Stomach (tissue), 4 donors: ENCODE measurements at regions not wholly inside any gene's neighbourhood (a gene's known extent, or its start where the extent isn't known, plus 50 kb on each side); places are given as distances from the start of the nearest gene placed in this dataset.

Experiments
- EP300 ChIP-seq: sonication (generic); formaldehyde crosslinking; IDR thresholded peaks from one replicate; pipeline ENCODE4 v1.6.1; 2017; ENCODE audit warnings: antibody characterized with exemption
- POLR2A ChIP-seq, 4 donors: fragments of 450-650 bp; IDR thresholded peaks; one replicate each; pipeline ENCODE4 v1.6.1; 2016; ENCODE audit warnings: antibody characterized with exemption in 4 of 4, control low read depth in 2 of 4, mild to moderate bottlenecking in 1 of 4, moderate library complexity in 1 of 4
- TF ChIP-seq, protein P1 (sequence below), 7 experiments: fragments of 450-650 bp in 4 of 7; fragments of 200-600 bp in 3 of 7; sonication (generic) in 3 of 7; IDR thresholded peaks; one replicate each; pipeline ENCODE4 v1.5.1; 2016 to 2019; ENCODE audit warnings: antibody characterized with exemption in 7 of 7, control low read depth in 2 of 7, mild to moderate bottlenecking in 1 of 7

DNA sequence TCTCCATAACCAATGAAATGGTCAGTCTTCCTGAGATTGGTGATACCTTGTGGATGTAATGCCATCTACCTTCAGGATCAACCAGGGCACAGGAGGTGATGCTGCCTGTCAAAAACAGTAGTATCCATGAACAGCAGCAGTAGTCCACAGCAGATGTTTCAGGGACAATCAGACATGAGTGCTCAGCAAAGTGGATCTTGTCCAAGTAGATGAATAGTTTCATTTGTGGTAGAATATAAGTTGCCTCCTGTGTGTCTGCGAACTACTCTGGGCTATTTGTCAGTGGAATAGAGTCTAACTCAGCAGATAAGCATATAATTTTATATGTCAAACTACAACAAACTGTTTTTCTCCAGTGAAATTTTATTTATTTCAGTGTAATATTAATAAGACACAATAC is 1860.1 kb upstream of the ACO1 start:
- TF ChIP-seq POLR2A (IDR thresholded peaks at IDR 0.05) = no peak
- TF ChIP-seq, protein P1, sequence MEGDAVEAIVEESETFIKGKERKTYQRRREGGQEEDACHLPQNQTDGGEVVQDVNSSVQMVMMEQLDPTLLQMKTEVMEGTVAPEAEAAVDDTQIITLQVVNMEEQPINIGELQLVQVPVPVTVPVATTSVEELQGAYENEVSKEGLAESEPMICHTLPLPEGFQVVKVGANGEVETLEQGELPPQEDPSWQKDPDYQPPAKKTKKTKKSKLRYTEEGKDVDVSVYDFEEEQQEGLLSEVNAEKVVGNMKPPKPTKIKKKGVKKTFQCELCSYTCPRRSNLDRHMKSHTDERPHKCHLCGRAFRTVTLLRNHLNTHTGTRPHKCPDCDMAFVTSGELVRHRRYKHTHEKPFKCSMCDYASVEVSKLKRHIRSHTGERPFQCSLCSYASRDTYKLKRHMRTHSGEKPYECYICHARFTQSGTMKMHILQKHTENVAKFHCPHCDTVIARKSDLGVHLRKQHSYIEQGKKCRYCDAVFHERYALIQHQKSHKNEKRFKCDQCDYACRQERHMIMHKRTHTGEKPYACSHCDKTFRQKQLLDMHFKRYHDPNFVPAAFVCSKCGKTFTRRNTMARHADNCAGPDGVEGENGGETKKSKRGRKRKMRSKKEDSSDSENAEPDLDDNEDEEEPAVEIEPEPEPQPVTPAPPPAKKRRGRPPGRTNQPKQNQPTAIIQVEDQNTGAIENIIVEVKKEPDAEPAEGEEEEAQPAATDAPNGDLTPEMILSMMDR (IDR thresholded peaks at IDR 0.05) = no peak
- TF ChIP-seq EP300 = no peak
